Left ventricle myocardium inferior (tissue), 1 donor: ENCODE measurements at regions not wholly inside any gene's neighbourhood (a gene's known extent, or its start where the extent isn't known, plus 50 kb on each side); places are given as distances from the start of the nearest gene placed in this dataset.

Experiments used
- DNase-seq: peaks from one replicate; pipeline ENCODE4 v3.0.0-alpha.2; 2020
- H3K27ac ChIP-seq: fragments of 200-600 bp; replicated peaks from 2 replicates; pipeline ENCODE4 v1.8.0; 2021
- H3K27me3 ChIP-seq: fragments of 200-600 bp; 2 replicates; pipeline ENCODE4 v1.8.0; 2021; ENCODE audit warnings: low read depth
- H3K36me3 ChIP-seq: fragments of 200-600 bp; 2 replicates; pipeline ENCODE4 v1.8.0; 2021
- H3K4me1 ChIP-seq: fragments of 200-600 bp; 2 replicates; pipeline ENCODE4 v1.8.0; 2021
- H3K4me3 ChIP-seq: fragments of 200-600 bp; 2 replicates; pipeline ENCODE4 v1.8.0; 2021; ENCODE audit warnings: mild to moderate bottlenecking, moderate library complexity
- H3K9me3 ChIP-seq: fragments of 200-600 bp; replicated peaks from 2 replicates; pipeline ENCODE4 v1.8.0; 2021
- CTCF ChIP-seq: fragments of 200-600 bp; IDR thresholded peaks from 2 replicates; pipeline ENCODE4 v1.8.0; 2021; ENCODE audit warnings: antibody characterized with exemption, mild to moderate bottlenecking, borderline replicate concordance
- intact Hi-C: fragments of 100-400 bp; cut with micrococcal nuclease; formaldehyde crosslinking; loops from one replicate; pipeline ENCODE4 v1.11.0; 2022
- donor health status: DM: no; HTN: yes; CAD: no; lungs with severe emphysema.

GRCh38 chr15:92565351-92566125 is 90.0 kb downstream of the FAM174B start:
- no peaks in the 10 kb centered on the region for H3K27me3 ChIP-seq
- intact Hi-C loops, result no loop called here
- no peak overlapping the region for H3K4me3 ChIP-seq
- no peaks in the 10 kb centered on the region for H3K36me3 ChIP-seq
- H3K4me1 ChIP-seq, result peaks cover 26% of the 10 kb centered on the region
- H3K27ac ChIP-seq, result no peak overlapping the region
- no peak for DNase-seq
- no peak for TF ChIP-seq CTCF
- no peaks in the 10 kb centered on the region for H3K9me3 ChIP-seq

GRCh38 chr15:92561754-92562153 is 93.8 kb downstream of the FAM174B start:
- Histone ChIP-seq H3K9me3 (no peaks in the 10 kb centered on the region), H3K27me3 (no peaks in the 10 kb centered on the region), H3K27ac (no peak overlapping the region), H3K4me3 (no peak overlapping the region), H3K36me3 (no peaks in the 10 kb centered on the region), H3K4me1 (peaks cover 5% of the 10 kb centered on the region)
- no peak for TF ChIP-seq CTCF
- intact Hi-C loops, result no loop called here
- no peak for DNase-seq

- H3K4me3 ChIP-seq, result no peak overlapping the region
- H3K9me3 ChIP-seq, result peaks cover 4% of the 10 kb centered on the region
- DNase-seq, result no peak
- no peaks in the 10 kb centered on the region for H3K27me3 ChIP-seq
- no peaks in the 10 kb centered on the region for H3K4me1 ChIP-seq
- H3K36me3 ChIP-seq, result no peaks in the 10 kb centered on the region
- intact Hi-C loops, result no loop called here
- H3K27ac ChIP-seq, result no peak overlapping the region
- no peak for TF ChIP-seq CTCF
These were observed 102.3 kb downstream of the FAM174B start for GRCh38 chr15:92553317-92553716.

- Histone ChIP-seq H3K4me3 (no peak overlapping the region), H3K36me3 (no peaks in the 10 kb centered on the region), H3K9me3 (peaks cover 4% of the 10 kb centered on the region), H3K4me1 (peaks cover 9% of the 10 kb centered on the region), H3K27me3 (no peaks in the 10 kb centered on the region), H3K27ac (no peak overlapping the region)
- TF ChIP-seq CTCF, result no peak
- no peak for DNase-seq
- intact Hi-C loops, result no loop called here
These were observed 109.6 kb downstream of the FAM174B start for GRCh38 chr15:92545996-92546395.

GRCh38 chr15:92541291-92542200 is 114.0 kb downstream of the FAM174B start:
- Histone ChIP-seq H3K27ac (no peak overlapping the region), H3K4me3 (no peak overlapping the region), H3K27me3 (no peaks in the 10 kb centered on the region), H3K9me3 (no peaks in the 10 kb centered on the region), H3K4me1 (peaks cover 10% of the 10 kb centered on the region), H3K36me3 (no peaks in the 10 kb centered on the region)
- intact Hi-C loops, result no loop called here
- DNase-seq, result peak; percentile 24
- TF ChIP-seq CTCF, result no peak
